Endothelial cell of umbilical vein (primary cell): ENCODE measurements at regions not wholly inside any gene's neighbourhood (a gene's known extent, or its start where the extent isn't known, plus 50 kb on each side); places are given as distances from the start of the nearest gene placed in this dataset.

Experiments
- BruUV-seq: library from RNA; stranded (reverse); fragments of 400-500 nt; replicated peaks from 2 replicates; lab custom pipeline; 2021; lab: Mats Ljungman, UMichigan
- CTCF ChIA-PET: fragments of 300-600, 350-600 bp; sonication (Branson Sonifier 250); formaldehyde crosslinking; loops from one replicate; lab custom pipeline; 2021; ENCODE audit warnings: antibody characterized with exemption, inconsistent platforms; lab: Charles Lee
- POLR2A ChIA-PET: fragments of 300-600, 350-600 bp; sonication (Branson Sonifier 250); formaldehyde crosslinking; loops from one replicate; lab custom pipeline; 2021; ENCODE audit warnings: antibody characterized with exemption, inconsistent platforms; lab: Charles Lee
- DNase-seq: peaks from one replicate; pipeline ENCODE4 v3.0.0-alpha.2; 2011; ENCODE audit warnings: low read depth, low spot score
- FAIRE-seq: peaks from 2 replicates; lab custom pipeline; 2011; peaks lifted over from hg19 to GRCh38; lab: Jason Lieb, UNC
- H2AFZ ChIP-seq: 2 replicates; pipeline ENCODE4 v1.6.0; 2012; ENCODE audit warnings: low read depth, low read length, control low read depth, inconsistent platforms
- H3K27ac ChIP-seq: 2 replicates; pipeline ENCODE4 v1.5.1; 2011; ENCODE audit warnings: low read depth, mild to moderate bottlenecking, control low read depth, low read length, moderate library complexity; ENCODE audit not compliant: insufficient read depth
- H3K27me3 ChIP-seq, 2 experiments: 2 replicates each; pipeline versions ENCODE4 v1.6.0 to v1.6.1; 2011; ENCODE audit warnings: low read length in 2 of 2, mixed read lengths in 1 of 2; ENCODE audit not compliant: control insufficient read depth in 2 of 2, insufficient read depth in 2 of 2
- H3K36me3 ChIP-seq, 2 experiments: 2 replicates in 1 of 2; 3 replicates in 1 of 2; pipeline ENCODE4 v1.5.1; 2011; ENCODE audit warnings: low read length in 2 of 2, mild to moderate bottlenecking in 1 of 2, moderate library complexity in 1 of 2; ENCODE audit not compliant: control insufficient read depth in 2 of 2, insufficient read depth in 2 of 2; ENCODE audit errors: extremely low read depth in 1 of 2
- H3K4me1 ChIP-seq: 3 replicates; pipeline ENCODE4 v1.5.1; 2011; ENCODE audit warnings: mild to moderate bottlenecking, low read length; ENCODE audit not compliant: control insufficient read depth, insufficient read depth; ENCODE audit errors: extremely low read depth
- H3K4me2 ChIP-seq: 2 replicates; pipeline ENCODE4 v1.6.1; 2011; ENCODE audit warnings: low read length, control low read depth, mixed read lengths; ENCODE audit not compliant: insufficient read depth
- H3K4me3 ChIP-seq, 3 experiments: fragments of 200-600 bp in 1 of 3; sonication (generic), shearing (Covaris generic) in 1 of 3; replicated peaks in 1 of 3; 2 replicates each; pipeline ENCODE4 v1.5.1; 2011 to 2016; ENCODE audit warnings: control low read depth in 3 of 3, low read length in 3 of 3, mild to moderate bottlenecking in 2 of 3, inconsistent platforms in 1 of 3, low read depth in 1 of 3, moderate library complexity in 1 of 3; ENCODE audit not compliant: insufficient read depth in 1 of 3
- H3K79me2 ChIP-seq: 2 replicates; pipeline ENCODE4 v1.6.0; 2012; ENCODE audit warnings: low read length, inconsistent platforms; ENCODE audit not compliant: control insufficient read depth, insufficient read depth
- H3K9ac ChIP-seq: replicated peaks from 2 replicates; pipeline ENCODE3; 2011; ENCODE audit warnings: low read length, control low read depth; ENCODE audit not compliant: insufficient read depth; ENCODE audit errors: extremely low read depth
- H3K9me1 ChIP-seq: replicated peaks from 3 replicates; pipeline ENCODE4 v1.6.0; 2011; ENCODE audit warnings: mild to moderate bottlenecking, low read length; ENCODE audit not compliant: control insufficient read depth, insufficient read depth; ENCODE audit errors: extremely low read depth
- H3K9me3 ChIP-seq: replicated peaks from 2 replicates; pipeline ENCODE4 v1.5.1; 2012; ENCODE audit warnings: low read length, inconsistent platforms; ENCODE audit not compliant: control insufficient read depth, insufficient read depth
- H4K20me1 ChIP-seq: replicated peaks from 2 replicates; pipeline ENCODE3; 2011; ENCODE audit warnings: mild to moderate bottlenecking, low read length; ENCODE audit not compliant: control insufficient read depth, insufficient read depth; ENCODE audit errors: extremely low read depth
- EZH2 ChIP-seq: IDR thresholded peaks from 2 replicates; pipeline ENCODE4 v1.6.1; 2012; ENCODE audit warnings: borderline replicate concordance, low read depth, mild to moderate bottlenecking, moderate library complexity, low read length, inconsistent platforms; ENCODE audit not compliant: severe bottlenecking
- FOS ChIP-seq: IDR thresholded peaks from 2 replicates; pipeline ENCODE4 v1.6.1; 2011; ENCODE audit warnings: mild to moderate bottlenecking, low read length, moderate library complexity, borderline replicate concordance; ENCODE audit not compliant: insufficient read depth
- GATA2 ChIP-seq: IDR thresholded peaks from 2 replicates; pipeline ENCODE4 v1.7.0; 2011; ENCODE audit warnings: low read depth, mild to moderate bottlenecking, moderate library complexity, mixed read lengths, low read length; ENCODE audit not compliant: insufficient read length, insufficient read depth
- JUN ChIP-seq: IDR thresholded peaks from 2 replicates; pipeline ENCODE4 v1.6.1; 2011; ENCODE audit warnings: borderline replicate concordance, low read depth; ENCODE audit not compliant: insufficient read length, insufficient read depth
- MYC ChIP-seq: IDR thresholded peaks from one replicate; pipeline ENCODE4 v1.6.1; 2011; ENCODE audit warnings: mild to moderate bottlenecking, low read depth, low read length
- POLR2A ChIP-seq: IDR thresholded peaks from 2 replicates; pipeline ENCODE4 v1.6.1; 2012; ENCODE audit warnings: low read depth, mild to moderate bottlenecking, control low read depth, low read length
- POLR2AphosphoS5 ChIP-seq: IDR thresholded peaks from 2 replicates; pipeline ENCODE4 v1.6.1; 2012; ENCODE audit warnings: low read depth, mild to moderate bottlenecking, control low read depth, low read length, moderate library complexity; ENCODE audit not compliant: insufficient read depth
- dilution Hi-C: fragments of 300-500 bp; cut with MboI; formaldehyde crosslinking; loops from one replicate; pipeline ENCODE4 v1.15.0; 2019; ENCODE audit warnings: low sequenced_read_pairs; ENCODE audit not compliant: extremely low pct_ligation_motif_present
- intact Hi-C: fragments of 100-400 bp; cut with micrococcal nuclease; formaldehyde crosslinking; loops from one replicate; pipeline ENCODE4 v1.10.0; 2022
- TF ChIP-seq, protein P1 (sequence below), 2 donors: IDR thresholded peaks; 1 replicate in 1 of 2; 2 replicates in 1 of 2; pipeline ENCODE4 v1.5.1; 2011; ENCODE audit warnings: low read length in 2 of 2, mild to moderate bottlenecking in 2 of 2, moderate library complexity in 2 of 2, control low read depth in 1 of 2, inconsistent platforms in 1 of 2, low read depth in 1 of 2; ENCODE audit not compliant: insufficient read depth in 1 of 2; ENCODE audit errors: extremely low read depth in 1 of 2
- TF ChIP-seq, protein P2 (sequence below): IDR thresholded peaks from 2 replicates; pipeline ENCODE4 v1.6.1; 2011; ENCODE audit not compliant: insufficient read depth, insufficient read length

DNA sequence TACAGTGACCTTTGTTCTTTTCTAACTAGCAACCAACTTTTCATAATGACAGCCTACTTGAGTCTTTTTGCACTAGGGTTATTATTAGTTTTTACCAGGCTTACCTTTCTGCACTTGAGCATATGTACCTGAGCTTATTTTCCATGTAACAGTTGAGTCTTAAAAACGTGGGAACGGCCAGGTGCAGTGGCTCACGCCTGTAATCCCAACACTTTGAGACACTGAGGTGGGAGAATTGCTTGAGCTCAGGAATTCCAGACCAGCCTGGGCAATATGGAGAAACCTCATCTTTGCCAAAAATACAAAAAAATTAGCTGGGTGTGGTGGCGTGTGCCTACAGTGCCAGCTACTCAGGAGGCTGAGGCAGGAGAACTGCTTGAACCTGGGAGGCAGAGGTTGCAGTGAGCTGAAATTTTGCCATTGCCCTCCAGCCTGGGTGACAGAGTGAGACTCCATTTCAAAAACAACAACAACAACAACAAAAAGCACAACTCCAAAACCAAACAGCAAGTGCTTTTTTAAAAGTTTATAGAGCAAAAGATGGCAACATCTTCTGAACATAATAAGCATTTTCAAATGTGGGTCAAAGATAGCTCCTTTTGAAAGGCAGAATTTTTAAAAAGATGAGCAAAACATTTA lies 57.1 kb upstream of the CD28 start:
- BruUV-seq = no TSS peak
- dilution Hi-C loops (no loop called here), intact Hi-C loops (no loop called here)
- TF ChIP-seq JUN (no peak), MYC (no peak), FOS (no peak), GATA2 (no peak), EZH2 (no peak), POLR2AphosphoS5 (no peak), POLR2A (no peak)
- TF ChIP-seq, protein P1, sequence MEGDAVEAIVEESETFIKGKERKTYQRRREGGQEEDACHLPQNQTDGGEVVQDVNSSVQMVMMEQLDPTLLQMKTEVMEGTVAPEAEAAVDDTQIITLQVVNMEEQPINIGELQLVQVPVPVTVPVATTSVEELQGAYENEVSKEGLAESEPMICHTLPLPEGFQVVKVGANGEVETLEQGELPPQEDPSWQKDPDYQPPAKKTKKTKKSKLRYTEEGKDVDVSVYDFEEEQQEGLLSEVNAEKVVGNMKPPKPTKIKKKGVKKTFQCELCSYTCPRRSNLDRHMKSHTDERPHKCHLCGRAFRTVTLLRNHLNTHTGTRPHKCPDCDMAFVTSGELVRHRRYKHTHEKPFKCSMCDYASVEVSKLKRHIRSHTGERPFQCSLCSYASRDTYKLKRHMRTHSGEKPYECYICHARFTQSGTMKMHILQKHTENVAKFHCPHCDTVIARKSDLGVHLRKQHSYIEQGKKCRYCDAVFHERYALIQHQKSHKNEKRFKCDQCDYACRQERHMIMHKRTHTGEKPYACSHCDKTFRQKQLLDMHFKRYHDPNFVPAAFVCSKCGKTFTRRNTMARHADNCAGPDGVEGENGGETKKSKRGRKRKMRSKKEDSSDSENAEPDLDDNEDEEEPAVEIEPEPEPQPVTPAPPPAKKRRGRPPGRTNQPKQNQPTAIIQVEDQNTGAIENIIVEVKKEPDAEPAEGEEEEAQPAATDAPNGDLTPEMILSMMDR (IDR thresholded peaks at IDR 0.05; ENCODE audit: extremely low read depth in 1 of 2, insufficient read depth in 1 of 2, low read depth in 1 of 2, low read length in 2 of 2) = no peak
- TF ChIP-seq, protein P2, sequence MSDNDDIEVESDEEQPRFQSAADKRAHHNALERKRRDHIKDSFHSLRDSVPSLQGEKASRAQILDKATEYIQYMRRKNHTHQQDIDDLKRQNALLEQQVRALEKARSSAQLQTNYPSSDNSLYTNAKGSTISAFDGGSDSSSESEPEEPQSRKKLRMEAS = no peak
- ChIA-PET POLR2A (no interaction called here), CTCF (interaction anchor here (0.6 to 1.1 kb wide), 2 partner anchors 12 to 158 kb away, joined by 3 to 4 read pairs; no protein-coding TSS in a partner anchor)
- Histone ChIP-seq H3K36me3 (no peaks in the 10 kb centered on the region), H3K27me3 (no peaks in the 10 kb centered on the region), H3K9me3 (no peaks in the 10 kb centered on the region), H2AFZ (peak overlapping the region; percentile 33), H3K4me3 (no peak overlapping the region), H3K4me2 (no peak overlapping the region), H4K20me1 (no peaks in the 10 kb centered on the region), H3K4me1 (no peaks in the 10 kb centered on the region), H3K79me2 (no peaks in the 10 kb centered on the region), H3K27ac (no peak overlapping the region), H3K9me1 (no peaks in the 10 kb centered on the region), H3K9ac (no peak overlapping the region)
- no peak for FAIRE-seq
- no peak for DNase-seq
